NOMO-1 treated with DMSO at 0.1 percent for 48 hours (cell line): ENCODE measurements at regions not wholly inside any gene's neighbourhood (a gene's known extent, or its start where the extent isn't known, plus 50 kb on each side); places are given as distances from the start of the nearest gene placed in this dataset.

ENCODE experiments used
- DNase-seq: peaks from one replicate; lab custom pipeline; 2025; ENCODE audit not compliant: unreplicated experiment; lab: John Stamatoyannopoulos, UW

- no peak for DNase-seq
Observed at GRCh38 chr6:45791211-45792168, 224.2 kb downstream of the CLIC5 start.

- no peak for DNase-seq
Observed at GRCh38 chr6:45789238-45789637, 226.4 kb downstream of the CLIC5 start.

- DNase-seq, result no peak
Observed at GRCh38 chr6:45787384-45787783, 228.3 kb downstream of the CLIC5 start.

GRCh38 chr6:45786355-45786781, 229.3 kb downstream of the CLIC5 start:
- DNase-seq, result no peak

GRCh38 chr6:45784250-45784649, 231.4 kb downstream of the CLIC5 start:
- DNase-seq, result no peak

- no peak for DNase-seq
Observed at GRCh38 chr6:45783716-45784115, 231.9 kb downstream of the CLIC5 start.

GRCh38 chr6:45781890-45782289, 233.8 kb downstream of the CLIC5 start:
- DNase-seq, result no peak

GRCh38 chr6:45780523-45780922, 235.1 kb downstream of the CLIC5 start:
- no peak for DNase-seq

GRCh38 chr6:45775026-45775697, 240.5 kb downstream of the CLIC5 start:
- DNase-seq, result no peak

GRCh38 chr6:45773906-45774305, 241.8 kb downstream of the CLIC5 start:
- no peak for DNase-seq

- DNase-seq, result no peak
Observed at GRCh38 chr6:45772886-45773495, 242.7 kb downstream of the CLIC5 start.

- DNase-seq, result no peak
Observed at GRCh38 chr6:45772051-45772450, 243.6 kb downstream of the CLIC5 start.

GRCh38 chr6:45763281-45763680, 252.4 kb downstream of the CLIC5 start:
- no peak for DNase-seq

GRCh38 chr6:45759472-45759810, 256.2 kb downstream of the CLIC5 start:
- DNase-seq, result no peak

- DNase-seq, result no peak
Observed at GRCh38 chr6:45758787-45759471, 256.7 kb downstream of the CLIC5 start.

GRCh38 chr6:45757443-45758130, 258.1 kb downstream of the CLIC5 start:
- DNase-seq, result no peak

- DNase-seq, result no peak
Observed at GRCh38 chr6:45756606-45757005, 259.1 kb downstream of the CLIC5 start.

GRCh38 chr6:45754432-45754831, 261.2 kb downstream of the CLIC5 start:
- no peak for DNase-seq

- DNase-seq, result no peak
Observed at GRCh38 chr6:45746046-45746445, 269.6 kb downstream of the CLIC5 start.

GRCh38 chr6:45743028-45743615, 272.5 kb downstream of the CLIC5 start:
- no peak for DNase-seq
